Heart left ventricle (tissue), 16 donors: ENCODE measurements at regions not wholly inside any gene's neighbourhood (a gene's known extent, or its start where the extent isn't known, plus 50 kb on each side); places are given as distances from the start of the nearest gene placed in this dataset.

Experiments used
- ATAC-seq, 4 donors: fragments of 200-7000 bp; cut with Tn5 transposase; one replicate each; pipeline ENCODE4 v1.9.1; 2020 to 2022; ENCODE audit warnings: moderate library complexity in 4 of 4, mild to moderate bottlenecking in 3 of 4, moderate number of reproducible peaks in 1 of 4
- DNase-seq, 5 donors: peaks; one replicate each; pipeline ENCODE4 v3.0.0-alpha.2; 2020
- H3K27ac ChIP-seq, 12 donors: fragments of 200-600 bp; sonication (generic) in 4 of 12; one replicate each; pipeline versions ENCODE4 v1.5.0 to v1.8.0; 2016 to 2022; ENCODE audit warnings: mild to moderate bottlenecking in 2 of 12
- H3K27me3 ChIP-seq, 9 donors: fragments of 200-600 bp; sonication (generic) in 2 of 9; one replicate each; pipeline versions ENCODE4 v1.5.1 to v1.8.0; 2016 to 2022; ENCODE audit warnings: mild to moderate bottlenecking in 3 of 9
- H3K36me3 ChIP-seq, 9 donors: fragments of 200-600 bp; sonication (generic) in 2 of 9; one replicate each; pipeline versions ENCODE4 v1.5.0 to v1.8.0; 2018 to 2022; ENCODE audit warnings: mild to moderate bottlenecking in 2 of 9
- H3K4me1 ChIP-seq, 12 donors: fragments of 200-600 bp; sonication (generic) in 4 of 12; one replicate each; pipeline versions ENCODE4 v1.5.0 to v1.8.0; 2016 to 2022; ENCODE audit warnings: mild to moderate bottlenecking in 3 of 12
- H3K4me3 ChIP-seq, 12 donors: fragments of 200-600 bp; sonication (generic) in 4 of 12; one replicate each; pipeline versions ENCODE4 v1.5.0 to v1.8.0; 2017 to 2022; ENCODE audit warnings: mild to moderate bottlenecking in 9 of 12, moderate library complexity in 4 of 12
- H3K9me3 ChIP-seq, 12 donors: fragments of 200-600 bp; sonication (generic) in 4 of 12; one replicate each; pipeline versions ENCODE4 v1.5.0 to v1.8.0; 2016 to 2022; ENCODE audit warnings: mild to moderate bottlenecking in 1 of 12
- POLR2A ChIP-seq, 2 donors: fragments of 450-650 bp; IDR thresholded peaks; one replicate each; pipeline ENCODE4 v1.6.1; 2017; ENCODE audit warnings: antibody characterized with exemption in 2 of 2, mild to moderate bottlenecking in 2 of 2, moderate library complexity in 2 of 2
- WGBS, 4 donors: extraction: QIAGEN DNeasy Blood & Tissue Kit in 2 of 4; methylation state at CpG; one replicate each; pipeline versions ENCODE4 v1.1.5 to v1.1.7; 2013 to 2018; 5-methylcytosine and 5-hydroxymethylcytosine counted together
- intact Hi-C, 10 donors: fragments of 100-400 bp; cut with DNase I; formaldehyde crosslinking; loops; one replicate each; pipeline versions ENCODE4 v1.11.1 to v1.14.2; 2022
- TF ChIP-seq, protein P1 (sequence below), 12 donors: fragments of 200-600 bp; sonication (generic) in 4 of 12; IDR thresholded peaks; one replicate each; pipeline versions ENCODE4 v1.5.0 to v1.8.0; 2018 to 2022; ENCODE audit warnings: antibody characterized with exemption in 12 of 12, mild to moderate bottlenecking in 5 of 12
- donor health status: ischemic (EF 13 %, LVEDD 7.1; RV severe dilation, severe dysfunction).
- donor health status: healthy with polysubstance abuse.
- donor health status: DM: no; HTN: yes; CAD: no.
- donor health status: DM: no; HTN: no; CAD: no.
- donor health status: ischemic (EF 25% LVEDD 6.9; RV normal size, moderate dysfunction).
- donor health status: ischemic (EF 25% LVEDD 5.7; RV mildly dilated, moderate dysfunction).
- donor health status: healthy.
- donor health status: DM: yes; HTN: yes; CAD: no.
- donor health status: ischemic (EF 35%, LVEDD 5.7; RV mildly dilated, moderate dysfunction).
- donor health status: nonischemic (EF 11% LVEDD 7.7; RV severe dilation, severe dysfunction).
- donor health status: DM: yes; HTN: yes; CAD: no.
- donor health status: PGD.
- donor health status: ischemic (EF 29% LVEDD 5.4; RV normal size, mild dysfunction).
- donor health status: nonischemic (EF 23%, LVEDD 6.1; RV moderate dilation, normal function).

DNA sequence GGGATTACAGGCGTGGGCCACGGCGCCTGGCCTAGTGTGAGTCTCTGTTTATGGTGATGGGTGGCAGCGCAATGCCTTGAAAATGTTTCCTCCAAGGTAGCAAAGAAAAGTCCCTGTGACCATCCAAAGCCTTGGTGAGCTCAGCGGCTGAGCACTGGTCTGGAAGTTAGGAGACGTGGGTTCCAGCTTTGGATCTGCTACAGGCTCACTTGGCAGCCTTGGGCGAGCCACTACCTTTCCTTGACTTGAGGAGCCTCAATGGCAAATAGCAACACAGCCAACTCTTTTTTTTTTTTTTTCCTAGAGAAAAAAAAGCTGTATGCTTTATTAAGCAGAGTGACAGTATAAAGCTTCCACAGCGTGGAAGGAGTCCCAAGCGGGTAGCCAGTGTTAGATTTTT, 61.3 kb upstream of the RASD2 start:
- Histone ChIP-seq H3K4me3 (no peak overlapping the region), H3K27me3 (peaks cover 0 to 12% (median 0%) of the 10 kb centered on the region in 9 donors), H3K4me1 (peaks cover 0 to 22% (median 7%) of the 10 kb centered on the region in 12 donors), H3K27ac (peak overlapping the region in 5 of 12 donors; percentile 12 to 81 (median 26)), H3K36me3 (no peaks in the 10 kb centered on the region), H3K9me3 (peaks cover 0 to 3% (median 0%) of the 10 kb centered on the region in 12 donors)
- DNase-seq: no peak
- no peak for ATAC-seq
- WGBS, 4 donors: 88 to 95% (median 92%) methylated on average over 9 of the region's 9 CpGs
- intact Hi-C loops: loop anchor here in 1 of 10 donors (10.0 kb wide), 1 partner anchor 55 kb away; no protein-coding TSS in a partner anchor
- TF ChIP-seq, protein P1, sequence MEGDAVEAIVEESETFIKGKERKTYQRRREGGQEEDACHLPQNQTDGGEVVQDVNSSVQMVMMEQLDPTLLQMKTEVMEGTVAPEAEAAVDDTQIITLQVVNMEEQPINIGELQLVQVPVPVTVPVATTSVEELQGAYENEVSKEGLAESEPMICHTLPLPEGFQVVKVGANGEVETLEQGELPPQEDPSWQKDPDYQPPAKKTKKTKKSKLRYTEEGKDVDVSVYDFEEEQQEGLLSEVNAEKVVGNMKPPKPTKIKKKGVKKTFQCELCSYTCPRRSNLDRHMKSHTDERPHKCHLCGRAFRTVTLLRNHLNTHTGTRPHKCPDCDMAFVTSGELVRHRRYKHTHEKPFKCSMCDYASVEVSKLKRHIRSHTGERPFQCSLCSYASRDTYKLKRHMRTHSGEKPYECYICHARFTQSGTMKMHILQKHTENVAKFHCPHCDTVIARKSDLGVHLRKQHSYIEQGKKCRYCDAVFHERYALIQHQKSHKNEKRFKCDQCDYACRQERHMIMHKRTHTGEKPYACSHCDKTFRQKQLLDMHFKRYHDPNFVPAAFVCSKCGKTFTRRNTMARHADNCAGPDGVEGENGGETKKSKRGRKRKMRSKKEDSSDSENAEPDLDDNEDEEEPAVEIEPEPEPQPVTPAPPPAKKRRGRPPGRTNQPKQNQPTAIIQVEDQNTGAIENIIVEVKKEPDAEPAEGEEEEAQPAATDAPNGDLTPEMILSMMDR (IDR thresholded peaks at IDR 0.05): no peak
- no peak for TF ChIP-seq POLR2A (IDR thresholded peaks at IDR 0.05)

- peaks cover 0 to 3% (median 0%) of the 10 kb centered on the region in 12 donors for H3K9me3 ChIP-seq
- peaks cover 0 to 22% (median 7%) of the 10 kb centered on the region in 12 donors for H3K4me1 ChIP-seq
- ATAC-seq (peak in 3 of 4 donors; percentile 31 to 58 (median 34)), DNase-seq (peak in 1 of 5 donors; percentile 54)
- peak overlapping the region in 9 of 12 donors; percentile 17 to 81 (median 43) for H3K27ac ChIP-seq
- no peaks in the 10 kb centered on the region for H3K36me3 ChIP-seq
- H3K27me3 ChIP-seq: peaks cover 0 to 12% (median 0%) of the 10 kb centered on the region in 9 donors
- 61 to 68% (median 63%) methylated on average over 9 to 13 of the region's 13 CpGs for WGBS, 4 donors
- no peak for TF ChIP-seq POLR2A (IDR thresholded peaks at IDR 0.05)
- TF ChIP-seq, protein P1 (IDR thresholded peaks at IDR 0.05): no peak
- intact Hi-C loops: loop anchor here in 1 of 10 donors (10.0 kb wide), 1 partner anchor 55 kb away; no protein-coding TSS in a partner anchor
- no peak overlapping the region for H3K4me3 ChIP-seq
Observed at GRCh38 chr22:35479985-35480550, 60.6 kb upstream of the RASD2 start.

DNA sequence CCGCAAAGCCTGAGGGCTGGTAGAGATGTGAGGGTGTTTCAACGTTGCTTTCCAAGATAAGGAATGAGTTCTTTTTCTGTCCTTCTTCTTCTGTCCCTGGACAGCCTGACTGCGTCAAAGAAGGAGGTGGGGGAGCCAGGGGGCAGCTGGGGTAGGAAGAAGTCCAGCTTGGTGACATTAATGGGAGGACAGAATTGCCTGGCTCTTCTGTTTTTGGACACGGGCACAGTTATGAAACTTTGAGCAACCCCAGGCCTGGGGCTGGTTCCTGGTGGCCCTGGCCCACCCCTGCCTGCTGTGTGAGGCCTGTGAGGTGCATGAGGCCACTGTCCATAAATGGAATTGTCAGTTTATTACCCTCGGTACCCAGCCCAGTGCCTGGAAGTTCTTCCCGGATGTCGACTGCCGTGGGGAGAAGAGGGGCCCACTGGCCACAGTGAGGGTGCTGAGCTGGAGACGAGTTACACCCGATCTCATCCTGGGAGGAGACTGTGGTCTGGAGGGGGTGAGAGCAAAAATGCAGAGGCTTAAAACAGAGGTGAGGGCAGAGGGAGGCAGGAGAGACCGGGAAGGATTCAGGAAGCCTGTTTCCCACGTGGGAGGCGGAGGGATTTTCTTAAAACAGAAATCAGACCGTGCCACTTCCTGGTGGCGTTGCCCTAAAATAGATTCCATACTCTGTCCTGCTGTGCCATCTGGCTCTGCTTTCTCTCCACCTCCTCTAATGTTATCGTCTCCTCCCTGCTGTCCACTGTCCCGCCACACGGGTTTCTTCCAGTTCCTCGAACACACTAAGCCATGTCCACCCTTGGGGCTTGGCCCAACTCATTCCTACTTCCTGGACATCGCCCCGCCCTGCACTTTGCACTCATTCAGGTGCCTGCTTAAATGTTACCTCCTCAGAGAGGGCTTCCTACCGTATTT, 59.7 kb upstream of the RASD2 start:
- Histone ChIP-seq H3K27me3 (peaks cover 0 to 12% (median 0%) of the 10 kb centered on the region in 9 donors), H3K9me3 (peaks cover 0 to 3% (median 0%) of the 10 kb centered on the region in 12 donors), H3K36me3 (no peaks in the 10 kb centered on the region), H3K27ac (peak overlapping the region in 9 of 12 donors; percentile 17 to 81 (median 43)), H3K4me3 (no peak overlapping the region), H3K4me1 (peaks cover 0 to 22% (median 7%) of the 10 kb centered on the region in 12 donors)
- TF ChIP-seq, protein P1 (IDR thresholded peaks at IDR 0.05): no peak
- TF ChIP-seq POLR2A (IDR thresholded peaks at IDR 0.05): no peak
- intact Hi-C loops: no loop called here
- 40 to 47% (median 42%) methylated on average over 22 of the region's 22 CpGs for WGBS, 4 donors
- DNase-seq (no peak), ATAC-seq (peak in 3 of 4 donors; percentile 15 to 47 (median 30))

GRCh38 chr22:35482311-35482710, 58.3 kb upstream of the RASD2 start:
- no peak for DNase-seq
- H3K9me3 ChIP-seq: peaks cover 0 to 3% (median 0%) of the 10 kb centered on the region in 12 donors
- intact Hi-C loops: no loop called here
- H3K4me1 ChIP-seq: peaks cover 0 to 22% (median 7%) of the 10 kb centered on the region in 12 donors
- peaks cover 0 to 6% (median 0%) of the 10 kb centered on the region in 9 donors for H3K27me3 ChIP-seq
- TF ChIP-seq, protein P1 (IDR thresholded peaks at IDR 0.05): no peak
- no peak for TF ChIP-seq POLR2A (IDR thresholded peaks at IDR 0.05)
- 93 to 96% (median 95%) methylated on average over 5 of the region's 5 CpGs for WGBS, 4 donors
- H3K36me3 ChIP-seq: no peaks in the 10 kb centered on the region
- no peak overlapping the region for H3K4me3 ChIP-seq
- no peak for ATAC-seq
- no peak overlapping the region for H3K27ac ChIP-seq
